Activated naive CD8-positive, alpha-beta T cell (primary cell): ENCODE measurements at regions not wholly inside any gene's neighbourhood (a gene's known extent, or its start where the extent isn't known, plus 50 kb on each side); places are given as distances from the start of the nearest gene placed in this dataset.

Experiments
- H3K27ac Mint-ChIP-seq: one replicate; pipeline ENCODE4 v1.8.0; 2021; ENCODE audit warnings: mixed read lengths
- H3K27me3 Mint-ChIP-seq: one replicate; pipeline ENCODE4 v1.8.0; 2021; ENCODE audit warnings: mixed read lengths
- H3K36me3 Mint-ChIP-seq: one replicate; pipeline ENCODE4 v1.8.0; 2021; ENCODE audit warnings: mixed read lengths
- H3K4me1 Mint-ChIP-seq: one replicate; pipeline ENCODE4 v1.8.0; 2021; ENCODE audit warnings: low read depth, mixed read lengths
- H3K4me3 Mint-ChIP-seq: one replicate; pipeline ENCODE4 v1.8.0; 2021; ENCODE audit warnings: mild to moderate bottlenecking, mixed read lengths
- H3K9me3 Mint-ChIP-seq: one replicate; pipeline ENCODE4 v1.8.0; 2021; ENCODE audit warnings: low read depth, mixed read lengths

DNA sequence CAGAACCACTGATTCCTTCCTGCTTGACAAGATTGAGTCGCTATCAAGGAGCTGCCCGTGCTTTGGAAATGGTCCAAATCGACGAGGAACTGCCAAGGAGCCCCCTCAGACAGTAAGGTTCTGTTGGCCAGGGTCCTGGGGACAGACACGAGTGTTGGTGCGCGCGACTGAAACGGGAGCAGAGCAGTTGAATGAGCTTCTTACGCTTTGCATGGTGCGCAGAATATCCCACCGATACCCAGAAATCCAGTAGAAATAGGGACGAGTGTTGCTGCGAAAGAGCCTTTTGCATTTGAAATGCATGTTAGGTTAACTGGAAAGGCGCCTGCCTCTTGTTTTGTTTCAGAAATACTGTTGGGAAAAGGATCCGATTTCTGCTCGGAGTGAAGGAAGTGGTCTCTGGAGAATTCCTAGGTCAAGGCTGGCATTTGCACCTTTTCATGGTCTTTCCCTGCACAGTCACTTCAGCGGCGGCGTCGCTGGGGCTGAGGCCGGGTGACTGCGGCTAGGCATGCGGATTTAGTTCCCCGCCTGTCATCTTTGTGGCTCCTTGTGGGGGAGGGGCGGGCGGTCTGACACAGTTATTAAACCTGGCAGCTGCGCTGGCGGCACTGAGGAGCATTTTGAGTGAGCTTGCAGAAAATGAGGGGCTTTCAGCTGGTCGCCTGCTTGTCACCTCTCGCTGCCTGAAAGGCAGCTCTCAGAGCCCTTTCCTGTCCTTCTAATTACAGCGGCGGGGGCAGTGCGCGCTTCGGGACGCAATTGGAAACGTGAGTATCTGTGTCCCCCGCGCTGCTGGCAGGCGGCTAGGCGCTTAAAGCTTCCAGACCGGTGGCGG is 51.5 kb upstream of the TRIM2 start:
- peaks cover 30% of the 10 kb centered on the region for H3K4me1 Mint-ChIP-seq

GRCh38 chr4:153153339-153153871 is 50.8 kb upstream of the TRIM2 start:
- Mint-ChIP-seq H3K9me3 (no peaks in the 10 kb centered on the region), H3K27ac (peak overlapping the region; percentile 28), H3K4me3 (peak overlapping the region; percentile 90), H3K36me3 (no peaks in the 10 kb centered on the region), H3K27me3 (no peaks in the 10 kb centered on the region), H3K4me1 (peaks cover 30% of the 10 kb centered on the region)

More for the DNA sequence above, 51.5 kb upstream of the TRIM2 start:
- Mint-ChIP-seq H3K4me3 (peak overlapping the region; percentile 90), H3K27ac (peak overlapping the region; percentile 28), H3K9me3 (no peaks in the 10 kb centered on the region), H3K36me3 (no peaks in the 10 kb centered on the region), H3K27me3 (no peaks in the 10 kb centered on the region)

- Mint-ChIP-seq H3K9me3 (no peaks in the 10 kb centered on the region), H3K27me3 (no peaks in the 10 kb centered on the region), H3K4me3 (peak overlapping the region; percentile 90), H3K36me3 (no peaks in the 10 kb centered on the region), H3K27ac (no peak overlapping the region), H3K4me1 (peaks cover 33% of the 10 kb centered on the region)
These were observed 50.0 kb upstream of the TRIM2 start for GRCh38 chr4:153154007-153154975.
